Fibroblast of mammary gland (primary cell): ENCODE measurements at regions not wholly inside any gene's neighbourhood (a gene's known extent, or its start where the extent isn't known, plus 50 kb on each side); places are given as distances from the start of the nearest gene placed in this dataset.

Experiments
- DNase-seq: peaks from one replicate; pipeline ENCODE4 v3.0.0-alpha.2; 2010; ENCODE audit warnings: low read depth
- H3K4me3 ChIP-seq: 2 replicates; pipeline ENCODE4 v1.5.1; 2011; ENCODE audit warnings: low read depth, mild to moderate bottlenecking, low read length, moderate library complexity; ENCODE audit not compliant: control insufficient read depth
- CTCF ChIP-seq: conservative IDR thresholded peaks from 2 replicates; pipeline ENCODE4 v1.5.1; 2011; ENCODE audit warnings: low read depth, low read length, inconsistent platforms; ENCODE audit not compliant: control insufficient read depth, insufficient read depth

DNA sequence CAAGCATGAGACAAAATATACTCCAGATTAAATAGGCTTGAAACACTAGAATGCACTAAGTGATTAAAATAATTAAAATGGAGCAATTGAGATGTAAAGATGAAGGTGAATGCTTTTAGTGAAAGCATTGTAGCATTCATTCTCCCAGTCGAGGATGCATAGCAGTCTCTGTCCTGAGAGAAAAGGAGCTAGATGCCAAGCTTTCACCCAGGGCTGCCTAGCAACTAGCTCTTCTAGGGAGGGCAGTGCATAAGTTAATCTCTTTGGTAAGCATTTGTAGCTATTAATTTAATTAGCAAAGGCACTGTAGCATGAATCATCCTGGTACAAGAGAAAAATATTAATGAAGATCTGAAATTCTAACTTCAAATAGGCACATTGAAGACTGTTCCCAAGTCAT, 1014.8 kb downstream of the C4orf33 start:
- no peak for TF ChIP-seq CTCF
- H3K4me3 ChIP-seq = no peak overlapping the region

GRCh38 chr4:130124066-130124465, 1028.1 kb downstream of the C4orf33 start:
- no peak overlapping the region for H3K4me3 ChIP-seq
- no peak for TF ChIP-seq CTCF
- no peak for DNase-seq

More for the DNA sequence above, 1014.8 kb downstream of the C4orf33 start:
- no peak for DNase-seq

DNA sequence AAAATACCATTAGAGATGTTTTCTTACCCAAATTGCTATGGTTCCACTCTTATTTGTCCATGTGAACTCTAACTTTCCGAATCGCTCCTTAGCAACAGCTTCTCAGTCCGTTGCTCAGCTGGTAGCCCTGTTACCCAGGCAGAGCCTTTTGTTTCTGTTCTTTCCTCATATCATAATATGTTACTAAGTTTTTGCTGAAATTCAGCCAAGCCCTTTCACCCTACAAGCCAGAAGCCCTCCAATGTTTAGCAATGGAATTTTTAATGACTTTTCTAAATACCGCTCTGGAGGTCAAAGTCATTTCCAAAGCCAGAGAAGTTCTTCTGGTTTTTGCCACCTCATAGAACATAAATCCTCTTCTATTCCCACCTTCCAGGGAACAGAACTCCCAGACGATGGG, 1029.5 kb downstream of the C4orf33 start:
- peak; percentile 27 for DNase-seq
- no peak overlapping the region for H3K4me3 ChIP-seq
- TF ChIP-seq CTCF = no peak

- no peak for DNase-seq
- TF ChIP-seq CTCF = no peak
- no peak overlapping the region for H3K4me3 ChIP-seq
Measured at GRCh38 chr4:130127297-130127696, 1031.3 kb downstream of the C4orf33 start.

DNA sequence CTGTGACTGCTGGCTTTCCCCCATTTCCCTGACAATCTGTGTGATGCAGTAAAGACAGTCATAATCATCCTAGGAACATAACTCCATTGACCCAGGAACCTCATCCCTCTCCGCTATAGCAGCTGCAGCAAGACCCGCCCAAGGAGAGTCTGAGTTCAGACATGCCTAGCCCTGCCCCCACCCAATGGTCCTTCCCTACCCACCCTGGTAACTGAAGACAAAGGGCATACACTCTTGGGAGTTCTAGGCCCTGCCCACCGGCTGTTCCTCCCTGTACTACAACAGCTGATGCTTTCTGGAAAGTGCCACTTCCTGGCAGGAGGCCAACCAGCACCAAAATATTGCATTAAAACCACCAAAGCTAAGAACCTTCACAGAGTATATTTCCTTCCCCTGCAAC, 1035.6 kb downstream of the C4orf33 start:
- H3K4me3 ChIP-seq = no peak overlapping the region
- TF ChIP-seq CTCF = no peak
- no peak for DNase-seq

- no peak overlapping the region for H3K4me3 ChIP-seq
- DNase-seq = no peak
- no peak for TF ChIP-seq CTCF
Measured at GRCh38 chr4:130141651-130142050, 1045.7 kb downstream of the C4orf33 start.

DNA sequence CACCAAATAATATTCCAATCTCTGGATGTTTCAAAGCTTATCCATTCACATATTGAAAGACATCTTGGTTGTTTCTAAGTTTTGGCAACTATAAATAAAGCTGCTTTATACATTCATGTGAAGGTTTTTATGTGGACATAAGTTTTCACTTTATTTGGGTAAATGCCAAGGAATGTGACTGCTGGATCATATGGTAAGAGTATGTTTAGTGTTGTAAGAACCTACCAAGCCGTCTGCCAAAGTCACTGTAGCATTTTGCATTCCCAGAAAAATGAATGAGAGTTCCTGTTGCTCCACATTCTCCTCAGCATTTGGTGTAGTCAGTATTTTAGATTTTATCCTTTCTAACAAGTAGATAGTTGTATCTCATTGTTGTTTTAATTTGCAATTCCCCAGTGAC, 1047.7 kb downstream of the C4orf33 start:
- H3K4me3 ChIP-seq = no peak overlapping the region
- no peak for TF ChIP-seq CTCF
- DNase-seq = no peak
